ENCODE measurements at regions not wholly inside any gene's neighbourhood (a gene's known extent, or its start where the extent isn't known, plus 50 kb on each side); places are given as distances from the start of the nearest gene placed in this dataset.

DNA sequence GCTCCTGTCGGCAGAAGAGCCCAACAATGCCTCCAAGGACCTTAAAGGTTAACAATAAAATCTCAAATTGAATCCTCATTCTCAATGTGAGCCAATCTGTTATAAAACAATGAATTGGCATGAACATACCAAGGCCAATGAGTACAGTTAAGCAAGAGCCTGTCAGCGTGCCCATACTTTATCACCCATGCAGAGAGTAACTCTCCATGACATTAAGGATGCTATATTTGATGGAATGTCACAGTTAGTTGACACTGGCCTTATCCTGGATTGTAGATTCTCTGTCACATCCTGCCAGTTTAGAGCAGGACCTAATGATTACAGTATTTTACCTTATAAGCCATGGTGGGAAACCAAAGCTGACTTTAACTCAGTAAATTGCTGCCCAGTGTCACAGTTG is 335.4 kb upstream of the MDFIC2 start:
- TF ChIP-seq, protein P1, sequence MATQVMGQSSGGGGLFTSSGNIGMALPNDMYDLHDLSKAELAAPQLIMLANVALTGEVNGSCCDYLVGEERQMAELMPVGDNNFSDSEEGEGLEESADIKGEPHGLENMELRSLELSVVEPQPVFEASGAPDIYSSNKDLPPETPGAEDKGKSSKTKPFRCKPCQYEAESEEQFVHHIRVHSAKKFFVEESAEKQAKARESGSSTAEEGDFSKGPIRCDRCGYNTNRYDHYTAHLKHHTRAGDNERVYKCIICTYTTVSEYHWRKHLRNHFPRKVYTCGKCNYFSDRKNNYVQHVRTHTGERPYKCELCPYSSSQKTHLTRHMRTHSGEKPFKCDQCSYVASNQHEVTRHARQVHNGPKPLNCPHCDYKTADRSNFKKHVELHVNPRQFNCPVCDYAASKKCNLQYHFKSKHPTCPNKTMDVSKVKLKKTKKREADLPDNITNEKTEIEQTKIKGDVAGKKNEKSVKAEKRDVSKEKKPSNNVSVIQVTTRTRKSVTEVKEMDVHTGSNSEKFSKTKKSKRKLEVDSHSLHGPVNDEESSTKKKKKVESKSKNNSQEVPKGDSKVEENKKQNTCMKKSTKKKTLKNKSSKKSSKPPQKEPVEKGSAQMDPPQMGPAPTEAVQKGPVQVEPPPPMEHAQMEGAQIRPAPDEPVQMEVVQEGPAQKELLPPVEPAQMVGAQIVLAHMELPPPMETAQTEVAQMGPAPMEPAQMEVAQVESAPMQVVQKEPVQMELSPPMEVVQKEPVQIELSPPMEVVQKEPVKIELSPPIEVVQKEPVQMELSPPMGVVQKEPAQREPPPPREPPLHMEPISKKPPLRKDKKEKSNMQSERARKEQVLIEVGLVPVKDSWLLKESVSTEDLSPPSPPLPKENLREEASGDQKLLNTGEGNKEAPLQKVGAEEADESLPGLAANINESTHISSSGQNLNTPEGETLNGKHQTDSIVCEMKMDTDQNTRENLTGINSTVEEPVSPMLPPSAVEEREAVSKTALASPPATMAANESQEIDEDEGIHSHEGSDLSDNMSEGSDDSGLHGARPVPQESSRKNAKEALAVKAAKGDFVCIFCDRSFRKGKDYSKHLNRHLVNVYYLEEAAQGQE (IDR thresholded peaks at IDR 0.05; ENCODE audit: borderline replicate concordance): no peak
- TF ChIP-seq EP300 (conservative IDR thresholded peaks at IDR 0.05; ENCODE audit: poor library complexity, severe bottlenecking) (no peak), RAD21 (conservative IDR thresholded peaks at IDR 0.05) (no peak), MXI1 (conservative IDR thresholded peaks at IDR 0.05; ENCODE audit: poor library complexity, severe bottlenecking) (no peak), EZH2 (IDR thresholded peaks at IDR 0.05; ENCODE audit: borderline replicate concordance, insufficient read depth, low read length, poor library complexity, severe bottlenecking) (no peak), TAF1 (IDR thresholded peaks at IDR 0.05; ENCODE audit: low read depth) (no peak), POLR2AphosphoS5 (IDR thresholded peaks at IDR 0.05) (no peak), SMC3 (conservative IDR thresholded peaks at IDR 0.05; ENCODE audit: poor library complexity) (no peak)
- TF ChIP-seq, protein P2, sequence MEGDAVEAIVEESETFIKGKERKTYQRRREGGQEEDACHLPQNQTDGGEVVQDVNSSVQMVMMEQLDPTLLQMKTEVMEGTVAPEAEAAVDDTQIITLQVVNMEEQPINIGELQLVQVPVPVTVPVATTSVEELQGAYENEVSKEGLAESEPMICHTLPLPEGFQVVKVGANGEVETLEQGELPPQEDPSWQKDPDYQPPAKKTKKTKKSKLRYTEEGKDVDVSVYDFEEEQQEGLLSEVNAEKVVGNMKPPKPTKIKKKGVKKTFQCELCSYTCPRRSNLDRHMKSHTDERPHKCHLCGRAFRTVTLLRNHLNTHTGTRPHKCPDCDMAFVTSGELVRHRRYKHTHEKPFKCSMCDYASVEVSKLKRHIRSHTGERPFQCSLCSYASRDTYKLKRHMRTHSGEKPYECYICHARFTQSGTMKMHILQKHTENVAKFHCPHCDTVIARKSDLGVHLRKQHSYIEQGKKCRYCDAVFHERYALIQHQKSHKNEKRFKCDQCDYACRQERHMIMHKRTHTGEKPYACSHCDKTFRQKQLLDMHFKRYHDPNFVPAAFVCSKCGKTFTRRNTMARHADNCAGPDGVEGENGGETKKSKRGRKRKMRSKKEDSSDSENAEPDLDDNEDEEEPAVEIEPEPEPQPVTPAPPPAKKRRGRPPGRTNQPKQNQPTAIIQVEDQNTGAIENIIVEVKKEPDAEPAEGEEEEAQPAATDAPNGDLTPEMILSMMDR (IDR thresholded peaks at IDR 0.05; ENCODE audit: poor library complexity, severe bottlenecking): no peak
- no peaks in the 10 kb centered on the region for H3F3A ChIP-seq (ENCODE audit: insufficient read depth, low read length, poor library complexity, severe bottlenecking)
- no peak overlapping the region for H3K4me3 ChIP-seq (ENCODE audit: low read length)
- no peaks in the 10 kb centered on the region for H3K79me2 ChIP-seq (replicated peaks; ENCODE audit: insufficient read depth, low read length)
- H2AFZ ChIP-seq (ENCODE audit: low read depth, low read length): no peak overlapping the region
- no peaks in the 10 kb centered on the region for H3K27me3 ChIP-seq (ENCODE audit: insufficient read depth, low read depth, low read length)
- H4K20me1 ChIP-seq (ENCODE audit: insufficient read depth): no peaks in the 10 kb centered on the region
- no peak overlapping the region for H3K9ac ChIP-seq (ENCODE audit: low read length)
- H3K9me3 ChIP-seq (ENCODE audit: low read length): no peaks in the 10 kb centered on the region
- no peak overlapping the region for H3K27ac ChIP-seq (ENCODE audit: low read length)
- no peaks in the 10 kb centered on the region for H3K36me3 ChIP-seq (ENCODE audit: insufficient read depth, low read length)
- H3K4me2 ChIP-seq (ENCODE audit: low read length): no peak overlapping the region
- no peaks in the 10 kb centered on the region for H3K9me2 ChIP-seq (ENCODE audit: insufficient read depth, low read length)

DNA sequence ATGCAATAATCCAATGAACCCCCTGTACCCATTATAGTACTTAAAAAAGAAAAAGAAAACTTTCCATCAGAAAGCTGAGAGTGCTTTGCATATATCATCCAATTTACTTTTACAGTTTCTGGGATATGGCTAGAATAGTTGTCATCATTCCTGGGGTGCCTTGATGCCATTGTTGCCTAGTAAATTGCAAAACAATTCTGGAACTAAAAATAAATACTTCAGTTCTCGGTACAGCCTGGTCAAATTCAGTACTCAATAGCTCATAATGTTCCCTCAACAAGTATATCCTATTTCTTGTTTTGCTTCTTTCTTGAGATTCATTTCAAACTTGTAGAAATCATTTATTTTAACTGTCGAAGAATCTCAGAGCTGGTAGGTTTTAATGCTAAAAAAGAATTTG is 334.7 kb upstream of the MDFIC2 start:
- Histone ChIP-seq H3K4me2 (ENCODE audit: low read length) (no peak overlapping the region), H3K4me3 (ENCODE audit: low read length) (no peak overlapping the region), H4K20me1 (ENCODE audit: insufficient read depth) (no peaks in the 10 kb centered on the region), H3K9me2 (ENCODE audit: insufficient read depth, low read length) (no peaks in the 10 kb centered on the region), H2AFZ (ENCODE audit: low read depth, low read length) (no peak overlapping the region), H3K9me3 (ENCODE audit: low read length) (no peaks in the 10 kb centered on the region), H3K79me2 (replicated peaks; ENCODE audit: insufficient read depth, low read length) (no peaks in the 10 kb centered on the region), H3K9ac (ENCODE audit: low read length) (no peak overlapping the region), H3K27me3 (ENCODE audit: insufficient read depth, low read depth, low read length) (no peaks in the 10 kb centered on the region), H3F3A (ENCODE audit: insufficient read depth, low read length, poor library complexity, severe bottlenecking) (no peaks in the 10 kb centered on the region), H3K36me3 (ENCODE audit: insufficient read depth, low read length) (no peaks in the 10 kb centered on the region), H3K27ac (ENCODE audit: low read length) (no peak overlapping the region)
- TF ChIP-seq EP300 (conservative IDR thresholded peaks at IDR 0.05; ENCODE audit: poor library complexity, severe bottlenecking) (no peak), POLR2AphosphoS5 (IDR thresholded peaks at IDR 0.05) (no peak)

DNA sequence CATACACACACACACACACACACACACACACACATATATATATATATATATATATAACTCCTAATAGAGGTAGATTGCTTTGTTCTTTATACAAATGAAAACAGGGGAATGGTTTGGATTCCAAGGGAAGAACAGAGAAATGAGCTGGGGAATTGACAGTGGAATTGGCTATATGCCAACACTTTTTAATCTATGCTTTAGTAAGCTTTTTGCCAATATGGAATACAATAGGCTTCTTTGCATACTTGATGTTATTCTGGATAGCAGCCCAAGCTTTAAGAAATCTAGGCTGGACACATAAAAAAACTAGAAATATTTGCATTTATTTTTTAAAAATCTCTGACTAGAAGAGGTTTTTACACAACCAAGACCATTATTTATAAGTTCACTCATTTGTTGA is 334.2 kb upstream of the MDFIC2 start:
- Histone ChIP-seq H3K9me3 (ENCODE audit: low read length) (no peaks in the 10 kb centered on the region), H3K9ac (ENCODE audit: low read length) (no peak overlapping the region), H3K27ac (ENCODE audit: low read length) (no peak overlapping the region), H3K36me3 (ENCODE audit: insufficient read depth, low read length) (no peaks in the 10 kb centered on the region), H2AFZ (ENCODE audit: low read depth, low read length) (no peak overlapping the region), H3K27me3 (ENCODE audit: insufficient read depth, low read depth, low read length) (no peaks in the 10 kb centered on the region), H4K20me1 (ENCODE audit: insufficient read depth) (no peaks in the 10 kb centered on the region), H3F3A (ENCODE audit: insufficient read depth, low read length, poor library complexity, severe bottlenecking) (no peaks in the 10 kb centered on the region), H3K9me2 (ENCODE audit: insufficient read depth, low read length) (no peaks in the 10 kb centered on the region), H3K4me3 (ENCODE audit: low read length) (no peak overlapping the region), H3K79me2 (replicated peaks; ENCODE audit: insufficient read depth, low read length) (no peaks in the 10 kb centered on the region), H3K4me2 (ENCODE audit: low read length) (no peak overlapping the region)
- TF ChIP-seq, protein P2 (IDR thresholded peaks at IDR 0.05; ENCODE audit: poor library complexity, severe bottlenecking): no peak
- TF ChIP-seq MXI1 (conservative IDR thresholded peaks at IDR 0.05; ENCODE audit: poor library complexity, severe bottlenecking) (no peak), POLR2AphosphoS5 (IDR thresholded peaks at IDR 0.05) (no peak), TAF1 (IDR thresholded peaks at IDR 0.05; ENCODE audit: low read depth) (no peak), EP300 (conservative IDR thresholded peaks at IDR 0.05; ENCODE audit: poor library complexity, severe bottlenecking) (no peak), RAD21 (conservative IDR thresholded peaks at IDR 0.05) (no peak)
- TF ChIP-seq, protein P1 (IDR thresholded peaks at IDR 0.05; ENCODE audit: borderline replicate concordance): no peak

Measured in neural cell (in vitro differentiated cells).